A549 (cell line): ENCODE measurements at regions not wholly inside any gene's neighbourhood (a gene's known extent, or its start where the extent isn't known, plus 50 kb on each side); places are given as distances from the start of the nearest gene placed in this dataset.
"Not testable (repeated sequence)": the region's sequence is repeated elsewhere in the genome, so short reads cannot be mapped to it uniquely, and the experiment has no call there.

Source experiments
- CEBPB ChIP-seq, 2 experiments: fragments of >200 bp in 1 of 2; sonication (Bioruptor Twin) in 1 of 2; formaldehyde crosslinking in 1 of 2; IDR thresholded peaks; 2 replicates each; pipeline ENCODE4 v1.6.1; 2012 to 2016
- EP300 ChIP-seq, 2 experiments: fragments of >200 bp; sonication (Bioruptor Twin); formaldehyde crosslinking; IDR thresholded peaks; 2 replicates in 1 of 2; 3 replicates in 1 of 2; pipeline ENCODE4 v1.6.1; 2016 to 2017
- ESRRA ChIP-seq: fragments of 150-350 bp; IDR thresholded peaks from 2 replicates; pipeline ENCODE4 v1.6.1; 2014; ENCODE audit warnings: mild to moderate bottlenecking, low read length, borderline replicate concordance
- NPAS2 ChIP-seq: fragments of 250-450 bp; sonication (Bioruptor Pico); IDR thresholded peaks from 2 replicates; pipeline ENCODE4 v1.8.0; 2022; ENCODE audit warnings: mild to moderate bottlenecking, moderate library complexity, borderline replicate concordance
- POLR2A ChIP-seq: IDR thresholded peaks from 2 replicates; pipeline ENCODE4 v1.6.1; 2012; ENCODE audit warnings: mild to moderate bottlenecking, low read length
- POLR2AphosphoS2 ChIP-seq: conservative IDR thresholded peaks from 2 replicates; pipeline ENCODE4 v1.6.1; 2012; ENCODE audit warnings: low read length, improper control_type of control experiment, inconsistent platforms
- RCOR1 ChIP-seq: fragments of 150-350 bp; IDR thresholded peaks from 2 replicates; pipeline ENCODE4 v1.6.1; 2014; ENCODE audit warnings: antibody characterized with exemption, low read length, low read depth
- SMC3 ChIP-seq: fragments of >200 bp; sonication (Bioruptor Twin); formaldehyde crosslinking; IDR thresholded peaks from 3 replicates; pipeline ENCODE4 v1.6.1; 2018; ENCODE audit warnings: inconsistent platforms
- TF ChIP-seq, protein P1 (sequence below): fragments of 200-600 bp; sonication (generic); IDR thresholded peaks from 2 replicates; pipeline ENCODE4 v1.6.1; 2016; ENCODE audit warnings: antibody characterized with exemption, mild to moderate bottlenecking, moderate library complexity
- TF ChIP-seq, protein P2 (sequence below): fragments of 150-350 bp; IDR thresholded peaks from 2 replicates; pipeline ENCODE4 v1.6.1; 2014; ENCODE audit warnings: low read depth, mild to moderate bottlenecking, low read length

DNA sequence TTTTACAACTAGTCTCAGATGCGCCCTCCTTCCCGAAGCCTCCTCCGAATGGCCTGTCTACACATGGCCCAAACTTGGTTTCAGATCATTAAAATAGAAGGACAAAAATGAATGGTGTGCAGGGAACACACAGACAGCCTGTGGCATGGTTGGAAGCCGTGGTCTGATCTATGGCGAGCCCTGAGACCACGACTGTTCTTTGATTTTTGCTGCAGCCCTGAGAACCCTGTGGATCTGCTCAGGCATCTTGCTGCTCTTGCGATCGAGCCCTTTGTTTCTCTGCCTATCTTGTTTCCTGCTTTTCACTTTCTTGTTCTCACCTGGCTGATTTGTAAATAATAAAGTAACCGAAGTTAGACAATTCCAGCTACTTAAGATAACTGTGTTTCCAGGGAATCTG lies 57.0 kb upstream of the NBPF15 start:
- not testable (repeated sequence) for TF ChIP-seq NPAS2 (CRISPR knock-in tag); RCOR1; ESRRA; EP300 (IDR thresholded peaks at IDR 0.05); POLR2AphosphoS2; SMC3; POLR2A; CEBPB (IDR thresholded peaks at IDR 0.05)
- TF ChIP-seq, protein P1, sequence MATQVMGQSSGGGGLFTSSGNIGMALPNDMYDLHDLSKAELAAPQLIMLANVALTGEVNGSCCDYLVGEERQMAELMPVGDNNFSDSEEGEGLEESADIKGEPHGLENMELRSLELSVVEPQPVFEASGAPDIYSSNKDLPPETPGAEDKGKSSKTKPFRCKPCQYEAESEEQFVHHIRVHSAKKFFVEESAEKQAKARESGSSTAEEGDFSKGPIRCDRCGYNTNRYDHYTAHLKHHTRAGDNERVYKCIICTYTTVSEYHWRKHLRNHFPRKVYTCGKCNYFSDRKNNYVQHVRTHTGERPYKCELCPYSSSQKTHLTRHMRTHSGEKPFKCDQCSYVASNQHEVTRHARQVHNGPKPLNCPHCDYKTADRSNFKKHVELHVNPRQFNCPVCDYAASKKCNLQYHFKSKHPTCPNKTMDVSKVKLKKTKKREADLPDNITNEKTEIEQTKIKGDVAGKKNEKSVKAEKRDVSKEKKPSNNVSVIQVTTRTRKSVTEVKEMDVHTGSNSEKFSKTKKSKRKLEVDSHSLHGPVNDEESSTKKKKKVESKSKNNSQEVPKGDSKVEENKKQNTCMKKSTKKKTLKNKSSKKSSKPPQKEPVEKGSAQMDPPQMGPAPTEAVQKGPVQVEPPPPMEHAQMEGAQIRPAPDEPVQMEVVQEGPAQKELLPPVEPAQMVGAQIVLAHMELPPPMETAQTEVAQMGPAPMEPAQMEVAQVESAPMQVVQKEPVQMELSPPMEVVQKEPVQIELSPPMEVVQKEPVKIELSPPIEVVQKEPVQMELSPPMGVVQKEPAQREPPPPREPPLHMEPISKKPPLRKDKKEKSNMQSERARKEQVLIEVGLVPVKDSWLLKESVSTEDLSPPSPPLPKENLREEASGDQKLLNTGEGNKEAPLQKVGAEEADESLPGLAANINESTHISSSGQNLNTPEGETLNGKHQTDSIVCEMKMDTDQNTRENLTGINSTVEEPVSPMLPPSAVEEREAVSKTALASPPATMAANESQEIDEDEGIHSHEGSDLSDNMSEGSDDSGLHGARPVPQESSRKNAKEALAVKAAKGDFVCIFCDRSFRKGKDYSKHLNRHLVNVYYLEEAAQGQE, result not testable (repeated sequence)
- TF ChIP-seq, protein P2, sequence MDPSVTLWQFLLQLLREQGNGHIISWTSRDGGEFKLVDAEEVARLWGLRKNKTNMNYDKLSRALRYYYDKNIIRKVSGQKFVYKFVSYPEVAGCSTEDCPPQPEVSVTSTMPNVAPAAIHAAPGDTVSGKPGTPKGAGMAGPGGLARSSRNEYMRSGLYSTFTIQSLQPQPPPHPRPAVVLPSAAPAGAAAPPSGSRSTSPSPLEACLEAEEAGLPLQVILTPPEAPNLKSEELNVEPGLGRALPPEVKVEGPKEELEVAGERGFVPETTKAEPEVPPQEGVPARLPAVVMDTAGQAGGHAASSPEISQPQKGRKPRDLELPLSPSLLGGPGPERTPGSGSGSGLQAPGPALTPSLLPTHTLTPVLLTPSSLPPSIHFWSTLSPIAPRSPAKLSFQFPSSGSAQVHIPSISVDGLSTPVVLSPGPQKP, result not testable (repeated sequence)
